ENCODE measurements at regions not wholly inside any gene's neighbourhood (a gene's known extent, or its start where the extent isn't known, plus 50 kb on each side); places are given as distances from the start of the nearest gene placed in this dataset.

- TF ChIP-seq CTCF (IDR thresholded peaks at IDR 0.05) (no peak), POLR2A (IDR thresholded peaks at IDR 0.05) (no peak)
Measured at GRCh38 chr1:228798035-228798434, 62.8 kb downstream of the RHOU start.
